ENCODE measurements at regions not wholly inside any gene's neighbourhood (a gene's known extent, or its start where the extent isn't known, plus 50 kb on each side); places are given as distances from the start of the nearest gene placed in this dataset.

- no peak for DNase-seq (ENCODE audit: low spot score)
- no peaks in the 10 kb centered on the region for H3K27me3 ChIP-seq (ENCODE audit: insufficient read depth, poor library complexity, severe bottlenecking)
- no peak for ATAC-seq (ENCODE audit: low read depth)
Measured at GRCh38 chr1:83805921-83806320, 193.0 kb downstream of the TTLL7 start.

GRCh38 chr1:83802460-83803152 lies 196.3 kb downstream of the TTLL7 start:
- no peaks in the 10 kb centered on the region for H3K36me3 ChIP-seq (ENCODE audit: low read depth)
- no peak for TF ChIP-seq CTCF (IDR thresholded peaks at IDR 0.05; ENCODE audit: poor library complexity, severe bottlenecking)
- H3K27ac ChIP-seq (ENCODE audit: poor library complexity, severe bottlenecking), result no peak overlapping the region
- H3K27me3 ChIP-seq (ENCODE audit: insufficient read depth, poor library complexity, severe bottlenecking), result no peaks in the 10 kb centered on the region
- no peak for ATAC-seq (ENCODE audit: low read depth)
- no peaks in the 10 kb centered on the region for H3K4me1 ChIP-seq (ENCODE audit: insufficient read depth, poor library complexity, severe bottlenecking)
- H3K9me3 ChIP-seq (ENCODE audit: severe bottlenecking), result no peaks in the 10 kb centered on the region
- no peak overlapping the region for H3K4me3 ChIP-seq (ENCODE audit: severe bottlenecking)
- DNase-seq (ENCODE audit: low spot score), result no peak

More at GRCh38 chr1:83805921-83806320, 193.0 kb downstream of the TTLL7 start:
- H3K9me3 ChIP-seq (ENCODE audit: severe bottlenecking), result no peaks in the 10 kb centered on the region
- H3K27ac ChIP-seq (ENCODE audit: poor library complexity, severe bottlenecking), result no peak overlapping the region
- TF ChIP-seq CTCF (IDR thresholded peaks at IDR 0.05; ENCODE audit: poor library complexity, severe bottlenecking), result no peak
- H3K4me1 ChIP-seq (ENCODE audit: insufficient read depth, poor library complexity, severe bottlenecking), result no peaks in the 10 kb centered on the region
- H3K36me3 ChIP-seq (ENCODE audit: low read depth), result no peaks in the 10 kb centered on the region
- no peak overlapping the region for H3K4me3 ChIP-seq (ENCODE audit: severe bottlenecking)

- Histone ChIP-seq H3K27ac (ENCODE audit: poor library complexity, severe bottlenecking) (no peak overlapping the region), H3K4me1 (ENCODE audit: insufficient read depth, poor library complexity, severe bottlenecking) (no peaks in the 10 kb centered on the region), H3K9me3 (ENCODE audit: severe bottlenecking) (no peaks in the 10 kb centered on the region), H3K36me3 (ENCODE audit: low read depth) (no peaks in the 10 kb centered on the region), H3K4me3 (ENCODE audit: severe bottlenecking) (no peak overlapping the region), H3K27me3 (ENCODE audit: insufficient read depth, poor library complexity, severe bottlenecking) (no peaks in the 10 kb centered on the region)
- DNase-seq (ENCODE audit: low spot score), result no peak
- no peak for ATAC-seq (ENCODE audit: low read depth)
- no peak for TF ChIP-seq CTCF (IDR thresholded peaks at IDR 0.05; ENCODE audit: poor library complexity, severe bottlenecking)
Measured at GRCh38 chr1:83802023-83802422, 196.9 kb downstream of the TTLL7 start.

GRCh38 chr1:83800066-83800465 lies 198.9 kb downstream of the TTLL7 start:
- Histone ChIP-seq H3K27ac (ENCODE audit: poor library complexity, severe bottlenecking) (no peak overlapping the region), H3K4me1 (ENCODE audit: insufficient read depth, poor library complexity, severe bottlenecking) (no peaks in the 10 kb centered on the region), H3K4me3 (ENCODE audit: severe bottlenecking) (no peak overlapping the region), H3K36me3 (ENCODE audit: low read depth) (no peaks in the 10 kb centered on the region), H3K27me3 (ENCODE audit: insufficient read depth, poor library complexity, severe bottlenecking) (no peaks in the 10 kb centered on the region), H3K9me3 (ENCODE audit: severe bottlenecking) (no peaks in the 10 kb centered on the region)
- TF ChIP-seq CTCF (IDR thresholded peaks at IDR 0.05; ENCODE audit: poor library complexity, severe bottlenecking), result no peak
- ATAC-seq (ENCODE audit: low read depth) (no peak), DNase-seq (ENCODE audit: low spot score) (no peak)

GRCh38 chr1:83799594-83799993 lies 199.3 kb downstream of the TTLL7 start:
- Histone ChIP-seq H3K36me3 (ENCODE audit: low read depth) (no peaks in the 10 kb centered on the region), H3K4me3 (ENCODE audit: severe bottlenecking) (no peak overlapping the region), H3K4me1 (ENCODE audit: insufficient read depth, poor library complexity, severe bottlenecking) (no peaks in the 10 kb centered on the region), H3K27ac (ENCODE audit: poor library complexity, severe bottlenecking) (no peak overlapping the region), H3K9me3 (ENCODE audit: severe bottlenecking) (no peaks in the 10 kb centered on the region), H3K27me3 (ENCODE audit: insufficient read depth, poor library complexity, severe bottlenecking) (no peaks in the 10 kb centered on the region)
- ATAC-seq (ENCODE audit: low read depth), result no peak
- DNase-seq (ENCODE audit: low spot score), result no peak
- no peak for TF ChIP-seq CTCF (IDR thresholded peaks at IDR 0.05; ENCODE audit: poor library complexity, severe bottlenecking)
